Neural crest cell (in vitro differentiated cells): ENCODE measurements at regions not wholly inside any gene's neighbourhood (a gene's known extent, or its start where the extent isn't known, plus 50 kb on each side); places are given as distances from the start of the nearest gene placed in this dataset.

Experiments used
- DNase-seq: peaks from one replicate; pipeline ENCODE4 v3.0.0; 2021; ENCODE audit warnings: low read depth, mixed read lengths, low spot score
- H3K27ac Mint-ChIP-seq: one replicate; pipeline ENCODE4 v1.8.0; 2021; ENCODE audit warnings: mild to moderate bottlenecking, mixed read lengths; ENCODE audit not compliant: unreplicated experiment
- H3K27me3 Mint-ChIP-seq: 2 replicates; pipeline ENCODE4 v1.8.0; 2021; ENCODE audit warnings: low read depth, mild to moderate bottlenecking, mixed read lengths
- H3K36me3 Mint-ChIP-seq: 2 replicates; pipeline ENCODE4 v1.8.0; 2021; ENCODE audit warnings: low read depth, mild to moderate bottlenecking, mixed read lengths
- H3K4me1 Mint-ChIP-seq: 2 replicates; pipeline ENCODE4 v1.8.0; 2021; ENCODE audit warnings: mixed read lengths
- H3K4me3 Mint-ChIP-seq: one replicate; pipeline ENCODE4 v1.8.0; 2021; ENCODE audit warnings: mild to moderate bottlenecking, mixed read lengths
- H3K9me3 Mint-ChIP-seq: 2 replicates; pipeline ENCODE4 v1.8.0; 2021; ENCODE audit warnings: mixed read lengths
- TF ChIP-seq, protein P1 (sequence below): fragments of 200-600 bp; sonication (generic); conservative IDR thresholded peaks from 2 replicates; pipeline ENCODE4 v1.5.0; 2021; ENCODE audit warnings: antibody characterized with exemption, mild to moderate bottlenecking

DNA sequence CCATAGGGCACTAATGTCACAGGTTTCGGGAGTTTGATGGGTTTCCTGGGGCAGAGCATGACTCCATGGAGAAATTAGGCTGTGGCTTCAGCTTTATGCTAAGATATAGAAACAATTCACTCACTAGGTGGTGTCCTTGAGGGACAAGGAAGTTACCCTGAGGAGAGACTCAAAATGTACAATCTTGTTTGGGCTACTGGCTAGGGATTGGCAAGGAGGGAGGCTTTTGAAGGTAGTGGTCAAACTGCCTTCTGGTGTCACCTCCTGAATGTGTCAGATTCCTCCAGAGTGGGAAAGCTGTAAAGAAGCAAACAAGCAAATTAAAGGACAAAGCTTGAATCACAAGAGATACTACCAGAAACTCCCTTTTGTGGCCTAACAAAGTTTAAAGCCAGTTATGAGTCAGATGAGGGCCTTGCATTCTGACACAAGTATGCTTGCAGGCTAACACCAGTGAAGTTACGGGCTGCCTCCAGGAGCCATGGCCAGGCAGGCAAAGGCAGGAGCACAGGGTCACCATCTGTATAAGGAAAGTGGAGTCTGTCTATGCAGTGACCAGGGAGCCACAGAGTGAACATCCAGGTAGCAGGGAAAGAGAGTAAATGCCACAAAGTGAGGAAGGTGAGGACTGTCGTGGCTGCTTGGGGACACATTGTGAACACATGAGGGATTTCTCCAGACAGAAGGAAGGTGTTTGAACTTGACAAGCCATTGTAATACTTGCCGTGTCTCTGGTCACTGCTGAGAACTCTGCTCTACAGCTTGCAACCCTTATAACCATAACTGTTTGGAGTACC lies 107.7 kb upstream of the DTNBP1 start:
- no peaks in the 10 kb centered on the region for H3K27me3 Mint-ChIP-seq
- H3K9me3 Mint-ChIP-seq, result no peaks in the 10 kb centered on the region
- TF ChIP-seq, protein P1, sequence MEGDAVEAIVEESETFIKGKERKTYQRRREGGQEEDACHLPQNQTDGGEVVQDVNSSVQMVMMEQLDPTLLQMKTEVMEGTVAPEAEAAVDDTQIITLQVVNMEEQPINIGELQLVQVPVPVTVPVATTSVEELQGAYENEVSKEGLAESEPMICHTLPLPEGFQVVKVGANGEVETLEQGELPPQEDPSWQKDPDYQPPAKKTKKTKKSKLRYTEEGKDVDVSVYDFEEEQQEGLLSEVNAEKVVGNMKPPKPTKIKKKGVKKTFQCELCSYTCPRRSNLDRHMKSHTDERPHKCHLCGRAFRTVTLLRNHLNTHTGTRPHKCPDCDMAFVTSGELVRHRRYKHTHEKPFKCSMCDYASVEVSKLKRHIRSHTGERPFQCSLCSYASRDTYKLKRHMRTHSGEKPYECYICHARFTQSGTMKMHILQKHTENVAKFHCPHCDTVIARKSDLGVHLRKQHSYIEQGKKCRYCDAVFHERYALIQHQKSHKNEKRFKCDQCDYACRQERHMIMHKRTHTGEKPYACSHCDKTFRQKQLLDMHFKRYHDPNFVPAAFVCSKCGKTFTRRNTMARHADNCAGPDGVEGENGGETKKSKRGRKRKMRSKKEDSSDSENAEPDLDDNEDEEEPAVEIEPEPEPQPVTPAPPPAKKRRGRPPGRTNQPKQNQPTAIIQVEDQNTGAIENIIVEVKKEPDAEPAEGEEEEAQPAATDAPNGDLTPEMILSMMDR, result no peak
- DNase-seq, result no peak
- H3K27ac Mint-ChIP-seq, result no peak overlapping the region
- peaks cover 6% of the 10 kb centered on the region for H3K4me1 Mint-ChIP-seq
- no peak overlapping the region for H3K4me3 Mint-ChIP-seq
- H3K36me3 Mint-ChIP-seq, result no peaks in the 10 kb centered on the region

GRCh38 chr6:15769511-15770018 lies 106.7 kb upstream of the DTNBP1 start:
- Mint-ChIP-seq H3K36me3 (no peaks in the 10 kb centered on the region), H3K4me3 (no peak overlapping the region), H3K9me3 (no peaks in the 10 kb centered on the region), H3K27ac (no peak overlapping the region), H3K4me1 (peaks cover 5% of the 10 kb centered on the region), H3K27me3 (no peaks in the 10 kb centered on the region)
- no peak for DNase-seq
- TF ChIP-seq, protein P1, result no peak

DNA sequence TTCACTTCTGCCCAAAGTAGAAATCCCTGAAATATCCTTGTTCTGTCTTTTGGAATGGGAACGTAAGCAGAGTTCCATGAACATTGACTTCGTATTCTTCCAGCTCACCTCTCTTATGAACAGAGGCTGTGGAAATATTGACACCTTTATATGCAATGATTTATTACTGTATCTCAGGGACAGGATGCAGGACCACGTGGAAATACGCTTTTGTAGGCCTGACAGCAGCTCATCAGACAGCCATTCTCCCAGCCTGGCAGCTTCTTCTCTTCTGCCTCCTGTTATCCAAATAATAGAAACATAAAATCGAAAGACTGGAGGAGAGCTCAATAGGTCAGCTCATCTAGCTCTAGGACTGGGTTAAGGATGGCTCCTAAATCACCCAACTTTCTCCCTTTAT lies 106.2 kb upstream of the DTNBP1 start:
- TF ChIP-seq, protein P1, result no peak

DNA sequence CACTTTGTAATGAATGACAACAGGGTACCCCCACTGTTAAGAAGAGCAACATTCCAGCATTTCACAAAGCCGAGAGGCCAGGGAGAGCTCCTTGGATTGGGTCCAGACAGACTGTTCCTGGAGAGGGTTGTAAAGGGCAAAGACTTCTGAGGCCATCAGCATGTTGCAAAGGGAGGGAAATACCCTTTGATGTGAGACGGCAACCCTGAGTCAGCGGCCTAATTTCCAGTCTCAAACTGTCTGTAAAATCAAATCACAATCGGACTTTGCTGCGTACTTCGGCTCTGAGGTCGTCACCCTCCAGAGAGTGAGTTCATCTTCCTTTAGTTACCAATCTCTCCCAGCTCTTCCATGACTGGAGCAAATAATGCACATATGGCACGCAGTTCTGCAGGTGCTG lies 101.0 kb upstream of the DTNBP1 start:
- Mint-ChIP-seq H3K4me3 (no peak overlapping the region), H3K27me3 (no peaks in the 10 kb centered on the region), H3K4me1 (peaks cover 13% of the 10 kb centered on the region), H3K27ac (no peak overlapping the region), H3K9me3 (no peaks in the 10 kb centered on the region), H3K36me3 (no peaks in the 10 kb centered on the region)
- TF ChIP-seq, protein P1, result no peak
- DNase-seq, result no peak

More for the DNA sequence above, 106.2 kb upstream of the DTNBP1 start:
- Mint-ChIP-seq H3K9me3 (no peaks in the 10 kb centered on the region), H3K27me3 (no peaks in the 10 kb centered on the region), H3K4me1 (peaks cover 9% of the 10 kb centered on the region), H3K27ac (no peak overlapping the region), H3K36me3 (no peaks in the 10 kb centered on the region), H3K4me3 (no peak overlapping the region)
- no peak for DNase-seq

DNA sequence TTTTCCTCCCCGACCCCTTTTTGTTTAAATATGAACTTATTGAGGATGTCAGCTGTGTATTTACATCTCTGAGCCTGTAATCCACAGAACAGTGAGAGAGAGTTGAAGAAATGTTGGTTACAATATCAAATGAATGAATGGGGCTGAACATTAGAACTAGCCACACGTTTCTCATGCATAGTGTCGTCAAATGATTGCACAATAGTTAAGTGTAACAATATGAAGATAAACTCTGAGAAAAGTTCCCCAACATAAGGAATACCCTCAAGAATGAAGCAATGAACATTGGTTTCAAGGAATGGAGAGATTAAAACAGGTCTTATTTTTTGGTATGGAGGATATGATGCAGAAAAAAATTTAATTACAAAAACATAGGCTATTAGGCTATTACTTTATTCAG lies 100.5 kb upstream of the DTNBP1 start:
- DNase-seq, result no peak
- Mint-ChIP-seq H3K36me3 (no peaks in the 10 kb centered on the region), H3K27me3 (no peaks in the 10 kb centered on the region), H3K4me1 (peaks cover 13% of the 10 kb centered on the region), H3K9me3 (peaks cover under 1% of the 10 kb centered on the region), H3K4me3 (no peak overlapping the region), H3K27ac (no peak overlapping the region)
- TF ChIP-seq, protein P1, result no peak
